Stimulated activated CD4-positive, alpha-beta T cell treated with anti-CD3 and anti-CD28 coated beads, Interleukin-4, amount 100 ng/mL, for 4 hours (primary cell): ENCODE measurements at regions not wholly inside any gene's neighbourhood (a gene's known extent, or its start where the extent isn't known, plus 50 kb on each side); places are given as distances from the start of the nearest gene placed in this dataset.
"Not testable (repeated sequence)": the region's sequence is repeated elsewhere in the genome, so short reads cannot be mapped to it uniquely, and the experiment has no call there.

Experiments used
- DNase-seq, 2 experiments: peaks; one replicate each; pipeline ENCODE4 v3.0.0-alpha.2; 2020

DNA sequence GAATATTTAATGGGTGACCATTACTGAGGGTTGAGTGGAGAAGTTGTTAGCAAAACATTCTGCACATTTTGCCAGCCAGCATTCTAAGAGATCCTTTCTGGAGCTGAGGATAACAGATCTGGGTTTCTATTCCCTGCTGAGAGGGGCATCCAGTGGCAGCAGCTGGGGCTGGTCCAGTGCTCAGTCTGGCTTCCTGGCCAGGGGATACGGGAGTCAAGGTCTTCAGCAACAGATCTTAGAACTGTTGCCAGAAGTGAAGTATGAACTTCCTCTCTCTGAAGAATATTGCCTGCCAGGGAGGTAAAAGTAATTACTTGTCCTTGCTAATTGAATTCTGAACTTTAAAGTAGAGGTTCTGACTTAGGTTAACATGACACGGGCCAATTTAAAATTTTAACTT is 568.4 kb downstream of the REEP3 start:
- DNase-seq = no peak

DNA sequence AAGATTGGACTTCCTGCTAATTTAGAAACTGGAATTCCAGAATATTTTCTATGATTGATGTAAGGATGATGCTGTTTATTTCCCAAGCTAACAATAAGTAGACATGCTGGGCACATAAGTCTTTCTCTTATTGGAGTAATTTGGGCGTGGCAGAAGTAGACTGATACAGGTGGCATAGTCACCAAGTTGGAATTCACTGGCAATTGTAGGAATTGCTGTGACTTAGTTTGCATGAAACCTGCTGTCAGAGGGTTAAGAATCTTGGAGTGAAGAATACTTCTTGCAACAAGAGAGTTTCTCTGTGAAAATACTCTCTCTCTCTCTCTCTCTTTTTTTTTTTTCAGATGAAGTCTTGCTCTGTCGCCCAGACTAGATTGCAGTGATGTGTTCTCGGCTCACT is 569.7 kb downstream of the REEP3 start:
- DNase-seq = no peak

DNA sequence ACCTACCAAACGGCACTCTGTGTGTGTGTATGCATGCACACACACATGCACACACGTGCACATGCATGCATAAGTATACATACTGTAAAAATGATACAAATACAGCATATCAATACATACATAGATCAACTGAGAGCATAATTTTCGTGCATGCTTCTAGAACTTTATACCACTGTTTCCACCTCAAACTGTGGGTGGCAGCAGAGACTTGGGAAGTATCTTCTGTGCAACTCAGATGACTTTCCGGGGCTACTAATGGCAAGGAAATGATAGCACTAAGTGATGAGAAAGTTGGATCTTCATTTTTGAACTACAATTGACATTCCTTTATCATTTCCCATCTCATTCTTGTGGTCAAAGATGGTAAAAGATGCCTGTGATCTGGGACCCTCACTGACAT is 570.7 kb downstream of the REEP3 start:
- DNase-seq = no peak

DNA sequence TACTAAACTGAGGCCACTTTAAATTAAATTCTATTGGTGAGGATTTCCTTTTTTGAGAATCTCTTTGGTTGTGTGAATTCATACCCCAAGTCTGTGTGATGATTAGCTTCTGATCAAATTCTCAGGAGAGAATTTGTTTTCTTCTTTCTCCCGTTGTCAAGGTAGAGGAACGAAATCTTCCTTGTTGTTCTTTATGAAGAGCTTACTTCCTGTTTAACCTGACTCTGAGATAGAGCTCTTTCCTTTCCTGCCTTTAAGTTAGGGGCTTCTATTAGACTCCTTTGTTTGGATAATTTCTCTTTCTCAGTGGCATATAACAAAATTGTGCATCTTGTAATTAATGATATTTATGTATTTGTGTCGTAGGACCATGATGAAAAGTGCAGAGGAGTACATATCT is 572.1 kb downstream of the REEP3 start:
- DNase-seq = no peak

DNA sequence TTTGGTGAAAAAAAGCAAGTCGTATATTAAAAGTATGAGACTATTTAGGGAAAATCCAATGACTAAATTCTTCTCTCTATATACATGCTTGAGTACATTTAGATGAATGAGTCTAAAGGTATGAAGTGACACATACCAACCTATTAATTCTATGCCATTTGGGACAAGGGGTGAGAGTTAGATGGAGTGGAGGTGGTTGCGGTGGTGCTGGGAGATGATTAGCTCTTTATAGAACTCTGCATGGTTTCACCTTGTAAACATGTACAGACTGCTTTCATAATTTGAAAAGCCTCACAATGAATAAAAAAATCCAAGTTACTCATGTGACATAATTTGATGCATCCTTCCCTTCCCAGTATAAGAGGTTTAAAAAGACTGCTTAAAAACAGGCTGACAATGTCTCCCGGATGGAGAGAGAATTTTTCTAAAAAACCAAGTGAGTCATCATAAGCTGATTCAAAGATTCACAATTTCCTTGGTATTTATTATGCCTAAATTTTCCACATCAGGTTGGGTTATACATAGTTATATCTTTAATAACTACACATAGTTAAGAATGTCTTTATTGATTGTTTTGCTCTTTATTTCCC is 572.8 kb downstream of the REEP3 start:
- no peak for DNase-seq

DNA sequence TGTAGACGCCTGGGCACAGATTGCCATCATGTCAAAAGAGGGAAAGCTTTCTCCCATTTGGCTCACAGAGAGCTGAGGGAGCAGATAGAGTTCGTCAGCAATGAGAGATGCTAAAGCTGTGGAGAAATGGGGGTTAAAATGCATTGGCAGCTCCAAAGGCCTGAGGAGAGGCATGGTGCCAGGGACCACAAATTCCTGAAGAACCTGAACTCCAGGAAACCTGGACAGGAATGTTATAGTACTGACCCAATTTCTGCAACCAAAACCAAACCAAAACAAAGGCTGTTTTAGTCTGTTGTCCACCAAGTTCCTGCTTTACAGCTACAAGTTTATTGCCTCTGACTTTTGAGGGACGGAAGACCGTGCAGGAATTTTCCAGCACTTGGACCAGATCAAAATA is 575.7 kb downstream of the REEP3 start:
- DNase-seq = no peak

DNA sequence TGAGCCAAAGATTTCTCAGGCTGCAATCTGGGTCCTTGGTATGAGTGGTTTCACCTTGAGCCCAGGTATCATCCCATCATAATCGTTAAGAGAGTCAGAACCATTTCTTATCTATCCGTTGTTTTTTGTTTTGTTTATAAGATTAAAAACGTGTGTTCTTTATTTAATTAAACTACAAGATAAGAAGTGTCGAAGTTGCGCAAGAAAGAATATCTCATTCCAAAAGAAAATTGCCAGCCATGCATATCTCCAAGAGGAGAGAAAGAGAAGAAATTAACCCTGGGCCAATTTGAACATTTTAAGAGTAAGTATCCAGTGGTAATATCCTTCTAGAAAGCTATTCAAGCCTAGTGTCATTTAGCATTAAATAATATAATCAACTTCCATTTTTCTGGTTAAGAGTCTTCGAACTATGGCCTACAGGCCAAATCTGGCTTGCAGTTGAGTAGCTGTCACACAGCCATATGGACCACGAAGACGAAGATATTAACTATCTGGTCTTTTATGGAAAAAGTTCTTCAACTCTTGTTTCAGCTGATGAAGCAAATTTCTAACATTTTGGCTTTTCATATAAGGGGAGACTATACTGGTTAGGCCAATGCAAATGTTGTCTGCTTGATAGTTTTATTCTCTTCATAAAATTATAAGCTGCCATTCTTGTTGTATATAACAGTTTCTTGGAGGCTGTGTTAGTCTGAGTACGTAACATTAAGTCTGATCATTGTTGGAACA is 576.4 kb downstream of the REEP3 start:
- no peak for DNase-seq

DNA sequence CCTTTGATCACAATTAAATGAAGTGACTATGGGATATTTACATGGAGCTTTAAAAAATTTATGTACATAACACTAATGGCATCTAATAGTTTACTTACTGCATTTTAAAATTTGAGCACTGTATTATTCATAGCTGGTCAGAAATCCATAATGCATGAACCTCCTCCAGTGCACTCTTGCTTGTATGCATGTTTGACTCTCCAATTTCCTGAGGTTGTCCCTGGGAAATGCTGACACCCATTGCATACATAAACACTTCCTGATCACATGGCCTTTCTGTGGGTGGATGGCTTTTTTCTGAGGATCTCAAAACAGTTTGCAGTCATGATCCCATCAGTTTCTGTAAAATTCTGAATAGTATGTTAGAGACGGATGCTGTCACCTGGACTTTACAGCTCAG is 577.8 kb downstream of the REEP3 start:
- no peak for DNase-seq

DNA sequence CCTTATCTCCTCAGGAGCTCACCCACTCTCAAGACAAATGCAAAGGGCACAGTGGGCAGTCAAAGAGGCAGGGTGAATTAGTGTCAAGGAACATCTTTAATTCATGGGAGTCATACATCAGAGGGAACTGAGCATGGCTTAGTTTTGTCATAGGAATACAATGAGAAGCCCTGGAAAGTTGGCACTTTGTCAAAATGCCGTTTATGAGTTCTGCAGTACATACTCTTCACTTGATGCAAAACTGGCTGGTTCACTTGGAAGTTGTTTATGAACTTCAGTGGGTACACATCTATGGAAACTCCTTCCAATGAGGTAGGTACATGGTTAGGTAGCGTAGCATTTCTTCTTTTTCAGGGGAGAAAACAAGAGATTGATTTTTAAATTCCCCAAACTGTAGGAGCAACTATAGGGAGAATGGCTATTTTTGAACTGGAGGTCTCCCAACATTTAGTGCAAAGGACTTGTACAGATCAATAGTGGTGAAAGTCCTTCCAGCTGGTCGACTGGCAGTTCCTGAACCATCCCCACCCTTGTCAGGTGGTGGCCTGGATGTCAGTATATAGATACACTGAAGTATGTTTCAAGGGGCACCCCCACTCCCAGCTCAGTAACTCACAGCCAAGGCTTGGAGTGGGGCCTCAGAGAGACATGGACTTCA is 580.5 kb downstream of the REEP3 start:
- DNase-seq = no peak

DNA sequence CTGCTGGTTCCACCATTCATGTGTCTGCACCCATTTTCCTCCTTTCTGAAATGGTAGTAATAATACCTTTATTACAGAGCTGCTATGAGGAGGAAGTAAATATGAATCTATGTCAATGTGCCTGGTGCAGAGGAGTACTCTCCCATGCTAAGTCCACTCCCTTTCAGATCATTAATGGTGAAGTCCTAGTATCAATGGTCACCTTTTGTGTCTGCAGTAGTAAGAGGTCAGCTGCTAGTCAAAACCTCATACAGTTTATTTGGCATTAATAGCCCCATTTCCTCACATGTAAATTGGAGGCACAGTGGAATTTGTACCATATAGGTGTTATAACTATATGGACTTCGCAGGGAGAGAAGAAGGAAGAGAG is 581.0 kb downstream of the REEP3 start:
- no peak for DNase-seq

DNA sequence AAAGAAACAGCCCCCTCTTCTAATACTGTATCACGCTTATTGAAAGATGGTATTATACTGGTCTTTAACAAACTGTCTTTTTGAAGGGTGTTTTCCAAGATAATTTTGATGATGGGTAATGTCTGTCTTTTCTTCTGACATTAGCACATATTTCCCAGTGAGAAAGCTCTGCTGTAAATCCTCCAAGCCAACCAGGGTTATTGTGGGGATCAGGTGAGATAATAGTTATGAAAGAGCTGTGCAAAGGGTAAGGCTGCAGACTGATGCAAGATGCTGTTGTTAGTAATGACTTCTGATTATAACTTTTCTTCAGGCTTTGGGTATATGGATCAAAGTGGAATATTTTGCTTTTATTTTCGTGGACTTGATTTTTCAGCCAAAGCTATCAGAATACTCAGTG is 581.7 kb downstream of the REEP3 start:
- no peak for DNase-seq

DNA sequence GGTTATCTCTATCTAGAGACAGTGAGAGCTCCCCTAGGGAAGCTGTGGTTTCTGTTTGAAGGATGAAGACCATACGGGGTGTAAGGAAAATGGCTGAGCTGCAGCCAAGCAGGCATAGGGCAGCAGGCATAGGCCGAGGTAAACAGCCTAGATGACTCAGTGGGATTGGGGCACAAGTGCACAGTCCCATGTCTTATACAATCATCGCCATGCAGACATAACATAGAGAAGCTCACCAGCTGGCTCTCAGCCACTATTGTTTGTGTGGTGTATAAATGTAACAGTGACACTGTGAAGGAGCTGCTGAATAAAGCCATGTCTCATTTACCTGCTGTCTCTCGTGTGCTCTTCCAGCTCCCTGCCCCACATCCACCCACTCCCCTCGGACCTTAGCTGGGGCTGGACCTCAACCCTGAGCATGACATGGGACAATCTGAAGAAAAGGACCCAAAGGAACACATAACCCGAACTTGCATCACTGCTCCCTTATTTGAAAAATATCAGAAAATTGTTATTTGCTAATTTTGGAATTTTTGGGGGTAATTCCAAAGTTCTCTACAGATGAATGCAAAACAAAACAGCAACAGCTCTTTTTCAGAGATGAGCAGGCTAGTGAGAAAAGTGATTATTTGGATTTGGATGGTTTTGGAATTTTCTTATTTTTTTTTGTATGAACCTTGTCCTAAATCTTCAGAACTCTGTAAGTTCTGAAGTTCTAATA is 582.7 kb downstream of the REEP3 start:
- DNase-seq = no peak

DNA sequence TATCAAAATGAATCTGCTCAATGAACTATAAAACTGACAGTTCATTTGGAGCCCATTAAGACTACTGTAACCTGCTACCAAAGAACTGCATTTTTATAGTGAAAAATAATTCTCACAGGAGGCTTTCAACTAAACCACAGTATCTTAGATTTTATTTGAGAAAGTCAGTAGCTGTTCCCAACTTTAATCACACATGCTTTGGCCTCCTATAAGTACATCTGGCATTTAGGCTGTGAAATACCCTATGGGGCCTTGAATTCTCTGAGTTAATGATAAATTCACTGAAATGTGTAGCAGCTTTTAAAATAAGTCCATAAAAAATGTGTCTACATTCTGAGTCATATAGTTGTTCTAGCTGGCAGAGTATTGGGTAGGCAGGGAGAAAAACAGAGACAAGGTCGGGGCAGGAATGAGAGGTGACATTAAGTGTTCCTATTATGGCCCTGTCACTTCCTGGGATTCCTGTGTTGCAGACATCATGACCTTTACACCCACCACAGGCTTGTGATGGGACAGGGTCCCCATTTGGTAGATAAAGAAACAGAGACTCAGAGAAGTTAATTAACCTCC is 588.8 kb downstream of the REEP3 start:
- DNase-seq = no peak

DNA sequence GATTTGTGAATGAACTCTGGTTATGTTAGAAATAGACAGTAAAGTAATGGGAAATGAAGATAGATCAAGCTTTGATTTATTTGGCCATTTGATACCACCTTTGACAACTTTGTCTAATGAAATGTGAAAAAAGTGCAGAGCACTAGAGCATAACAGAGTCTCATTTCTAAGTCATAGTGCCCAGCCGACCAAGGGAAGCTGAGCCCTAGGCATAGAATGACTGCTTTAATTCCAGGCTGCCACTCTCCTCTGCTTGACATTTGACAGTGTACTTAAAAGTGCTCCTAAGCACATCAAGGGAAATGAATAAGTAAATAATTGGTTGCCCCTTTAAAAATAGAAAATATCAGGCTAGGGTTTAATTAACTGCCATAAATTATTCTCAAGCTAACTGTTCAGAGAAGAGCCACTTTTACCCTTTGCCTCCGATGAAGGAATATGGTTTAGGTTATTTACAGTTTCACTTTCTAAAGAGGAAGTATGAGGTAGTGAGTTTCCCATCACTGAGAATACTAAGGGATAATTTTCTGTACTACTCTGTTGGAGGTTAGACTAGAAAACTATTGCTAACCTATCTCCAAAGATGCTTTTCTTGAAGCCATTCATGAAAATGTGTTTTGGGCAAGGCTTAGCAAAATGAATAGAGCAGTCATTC is 591.6 kb downstream of the REEP3 start:
- no peak for DNase-seq

DNA sequence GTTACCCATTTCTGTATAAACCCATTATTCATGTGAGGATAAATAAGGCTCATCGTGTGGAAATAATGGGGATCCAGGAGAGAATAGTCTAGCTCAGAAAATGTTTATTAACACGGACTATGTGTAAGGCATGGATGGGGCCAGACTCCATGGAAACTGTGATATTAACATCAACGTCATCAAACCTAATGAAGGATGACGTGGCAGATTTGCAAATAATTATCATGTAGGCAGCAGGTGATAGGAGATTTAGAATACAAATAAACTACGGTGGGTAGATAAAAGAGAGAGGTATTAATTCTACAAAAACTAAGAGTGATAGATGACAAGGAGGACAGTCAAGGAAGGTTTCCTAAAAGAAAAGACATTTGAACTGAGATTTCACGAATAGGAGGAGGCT is 592.2 kb downstream of the REEP3 start:
- no peak for DNase-seq

DNA sequence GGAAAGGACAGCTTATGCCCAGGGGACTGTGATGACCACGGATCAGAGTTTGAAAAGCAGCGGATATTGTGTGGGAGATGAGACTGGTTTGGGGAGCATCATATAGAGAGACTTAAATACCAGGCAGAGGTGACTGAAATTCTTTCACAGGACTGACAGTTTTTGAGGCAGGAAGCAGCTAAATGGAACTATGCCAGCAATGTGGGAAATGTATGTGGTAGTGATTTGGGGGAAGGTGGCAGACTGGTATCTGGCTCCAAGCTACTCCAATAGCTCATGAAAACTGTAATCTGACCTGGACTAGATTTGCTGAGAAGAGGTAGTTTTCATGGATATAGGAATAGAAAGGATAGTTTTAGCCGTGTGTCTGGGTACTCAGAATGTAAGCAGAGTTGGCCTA is 592.6 kb downstream of the REEP3 start:
- DNase-seq = no peak

DNA sequence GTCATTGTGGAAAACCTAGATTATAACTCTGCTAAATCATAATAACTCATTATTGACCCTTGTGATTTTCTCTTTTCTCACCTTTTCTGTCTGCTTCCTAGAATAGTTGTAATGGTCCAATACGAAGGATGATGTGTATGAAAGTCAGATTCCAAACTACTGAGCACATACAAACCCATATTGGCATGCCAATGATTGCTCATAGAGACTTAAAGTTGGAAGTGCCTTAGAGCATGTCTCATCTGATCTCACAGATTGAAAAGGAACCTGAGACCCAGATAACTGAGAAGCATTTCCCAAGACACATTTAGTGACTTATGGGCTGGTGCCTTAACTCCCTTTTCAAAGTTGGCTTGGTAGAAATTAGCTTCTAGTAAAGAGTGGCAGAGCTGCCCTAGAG is 594.3 kb downstream of the REEP3 start:
- DNase-seq = no peak

DNA sequence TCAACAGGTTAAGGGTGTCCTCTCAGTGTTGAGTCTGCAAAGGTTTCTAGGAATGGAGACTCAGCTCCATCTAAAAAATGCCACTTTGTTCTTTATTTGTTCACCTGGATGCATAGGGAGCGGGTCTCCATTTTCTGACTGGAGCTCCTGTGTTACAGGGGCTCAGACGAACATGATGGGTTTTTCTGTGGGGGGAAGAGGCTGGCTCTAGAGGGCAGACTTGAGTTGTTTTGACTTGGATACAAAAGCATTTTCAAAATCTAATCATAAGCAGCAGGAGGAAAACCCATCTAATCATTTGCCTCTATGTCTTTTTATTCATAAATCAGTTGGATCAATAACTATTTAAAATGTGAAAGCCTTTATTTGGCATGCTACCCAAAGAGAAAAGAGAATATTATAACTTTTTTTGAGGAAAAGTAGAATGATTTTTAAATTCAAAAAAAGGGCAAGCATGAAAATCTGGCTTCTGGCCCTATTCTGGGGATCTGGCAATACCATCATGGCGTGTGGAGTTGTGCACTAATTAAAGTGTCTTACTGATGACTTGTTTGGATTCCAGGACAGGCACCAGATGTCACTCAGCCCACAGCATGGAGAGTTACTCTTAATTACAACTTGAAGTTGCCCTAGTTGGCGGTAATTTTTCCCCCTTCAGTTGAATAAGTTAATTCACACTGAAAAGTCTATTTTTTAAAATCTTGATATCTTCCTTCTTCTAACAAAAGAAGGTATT is 594.9 kb downstream of the REEP3 start:
- no peak for DNase-seq

DNA sequence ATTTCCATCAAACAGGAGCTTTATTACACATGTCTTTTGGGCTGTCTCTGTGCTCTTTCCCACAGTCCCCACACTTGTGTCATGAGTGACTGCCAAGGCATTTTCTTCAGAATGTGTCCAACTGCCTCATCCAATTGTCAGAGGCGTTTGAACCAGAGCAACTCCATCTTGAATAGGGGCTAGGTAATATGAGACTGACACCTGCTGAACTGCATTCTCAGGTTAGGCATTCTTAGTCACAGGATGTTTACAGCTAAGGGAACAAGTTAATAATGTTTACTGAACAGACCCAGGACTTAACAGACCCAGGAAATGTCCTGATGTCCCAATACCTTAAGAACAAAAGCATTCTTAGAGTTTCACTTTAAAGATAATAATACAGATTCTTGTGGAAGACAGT is 595.5 kb downstream of the REEP3 start:
- no peak for DNase-seq

DNA sequence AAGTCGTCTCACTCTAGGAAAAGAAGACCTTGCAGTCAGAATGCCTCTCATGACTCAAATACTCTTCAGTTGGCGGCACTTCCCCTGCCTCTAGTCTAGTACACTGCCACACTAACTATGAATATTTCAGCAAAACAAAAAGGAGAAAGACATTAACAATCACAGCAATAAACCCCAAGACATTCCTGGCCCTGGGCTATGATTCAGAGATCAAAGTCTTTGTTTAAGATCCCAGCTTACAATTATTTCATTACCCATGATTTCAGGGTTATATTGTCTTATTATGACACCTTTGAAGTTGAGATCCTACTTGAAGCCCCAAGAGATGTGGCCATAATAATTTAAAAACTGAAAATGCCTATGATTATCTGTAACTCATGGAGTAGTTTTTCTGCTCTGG is 597.5 kb downstream of the REEP3 start:
- DNase-seq = no peak

DNA sequence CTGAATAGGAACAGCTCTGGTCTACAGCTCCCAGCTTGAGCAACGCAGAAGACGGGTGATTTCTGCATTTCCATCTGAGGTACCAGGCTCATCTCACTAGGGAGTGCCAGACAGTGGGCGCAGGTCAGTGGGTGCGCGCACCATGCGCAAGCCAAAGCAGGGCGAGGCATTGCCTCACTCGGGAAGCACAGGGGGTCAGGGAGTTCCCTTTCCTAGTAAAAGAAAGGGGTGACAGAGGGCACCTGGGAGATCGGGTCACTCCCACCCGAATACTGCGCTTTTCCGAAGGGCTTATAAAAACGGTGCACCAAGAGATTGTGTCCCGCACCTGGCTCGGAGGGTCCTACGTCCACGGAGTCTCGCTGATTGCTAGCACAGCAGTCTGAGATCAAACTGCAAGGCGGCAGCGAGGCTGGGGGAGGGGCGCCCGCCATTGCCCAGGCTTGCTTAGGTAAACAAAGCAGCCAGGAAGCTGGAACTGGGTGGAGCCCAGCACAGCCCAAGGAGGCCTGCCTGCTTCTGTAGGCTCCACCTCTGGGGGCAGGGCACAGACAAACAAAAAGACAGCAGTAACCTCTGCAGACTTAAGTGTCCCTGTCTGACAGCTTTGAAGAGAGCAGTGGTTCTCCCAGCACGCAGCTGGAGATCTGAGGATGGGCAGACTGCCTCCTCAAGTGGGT is 599.2 kb downstream of the REEP3 start:
- DNase-seq = not testable (repeated sequence)

DNA sequence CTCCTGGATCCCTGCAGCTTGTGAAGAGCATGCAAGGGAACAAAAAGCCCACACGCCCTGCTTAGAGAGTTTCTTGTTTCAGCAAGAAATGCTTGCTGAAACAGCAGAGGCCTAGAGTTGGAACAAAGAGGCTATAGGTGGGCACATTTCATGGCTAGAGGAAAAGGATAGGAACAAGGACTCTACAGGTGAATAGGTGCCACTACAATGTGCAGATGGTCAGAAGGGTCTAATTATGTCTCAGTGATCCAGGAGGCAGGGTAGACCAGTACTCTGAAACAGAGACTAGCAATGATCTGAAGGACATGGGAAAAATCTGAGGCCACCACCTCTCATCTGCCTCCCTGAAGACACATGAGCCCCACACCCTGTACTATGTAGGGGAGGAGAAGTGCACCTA is 609.0 kb downstream of the REEP3 start:
- no peak for DNase-seq
